Left lobe of liver (tissue), 2 donors: ENCODE measurements at regions not wholly inside any gene's neighbourhood (a gene's known extent, or its start where the extent isn't known, plus 50 kb on each side); places are given as distances from the start of the nearest gene placed in this dataset.
"Not testable (repeated sequence)": the region's sequence is repeated elsewhere in the genome, so short reads cannot be mapped to it uniquely, and the experiment has no call there.

Experiments
- ATAC-seq: fragments of 200-7000 bp; cut with Tn5 transposase; one replicate; pipeline ENCODE4 v1.9.1; 2020; ENCODE audit warnings: mild to moderate bottlenecking, moderate library complexity
- DNase-seq: peaks from one replicate; pipeline ENCODE4 v3.0.0-alpha.2; 2020; ENCODE audit warnings: low spot score
- donor health status: DM: no; HTN: no; CAD: no; lungs with moderate emphysema.
- donor health status: DM: no; HTN: yes; CAD: no.

DNA sequence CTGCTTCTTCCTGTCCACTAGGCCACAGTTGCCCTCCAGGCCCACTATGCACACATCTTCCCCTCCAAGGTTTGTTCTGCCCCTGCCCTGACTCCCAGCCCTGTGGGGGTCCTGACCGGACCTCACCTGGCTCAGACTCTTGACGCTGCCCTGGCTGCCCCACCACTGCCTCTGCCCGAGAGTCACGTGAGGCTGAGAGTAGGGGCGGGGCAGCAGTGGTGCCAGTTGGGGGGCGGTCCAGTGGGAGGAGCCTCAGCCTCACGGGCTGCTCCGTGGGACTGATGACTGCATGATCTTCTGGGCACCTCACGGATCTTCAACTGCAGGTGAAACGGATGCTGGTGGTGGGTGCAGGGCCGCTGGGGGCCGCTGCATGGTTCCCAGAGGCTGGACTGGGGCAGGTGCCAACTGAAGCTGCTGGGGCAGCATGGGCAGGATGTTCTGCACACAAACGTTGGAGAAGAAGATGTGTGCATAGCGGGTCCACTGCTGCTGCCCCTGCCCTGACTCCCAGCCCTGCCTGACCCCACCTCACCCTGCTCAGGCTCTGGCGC, 77.6 kb downstream of the HHIPL2 start:
- ATAC-seq, DNase-seq: not testable (repeated sequence)

DNA sequence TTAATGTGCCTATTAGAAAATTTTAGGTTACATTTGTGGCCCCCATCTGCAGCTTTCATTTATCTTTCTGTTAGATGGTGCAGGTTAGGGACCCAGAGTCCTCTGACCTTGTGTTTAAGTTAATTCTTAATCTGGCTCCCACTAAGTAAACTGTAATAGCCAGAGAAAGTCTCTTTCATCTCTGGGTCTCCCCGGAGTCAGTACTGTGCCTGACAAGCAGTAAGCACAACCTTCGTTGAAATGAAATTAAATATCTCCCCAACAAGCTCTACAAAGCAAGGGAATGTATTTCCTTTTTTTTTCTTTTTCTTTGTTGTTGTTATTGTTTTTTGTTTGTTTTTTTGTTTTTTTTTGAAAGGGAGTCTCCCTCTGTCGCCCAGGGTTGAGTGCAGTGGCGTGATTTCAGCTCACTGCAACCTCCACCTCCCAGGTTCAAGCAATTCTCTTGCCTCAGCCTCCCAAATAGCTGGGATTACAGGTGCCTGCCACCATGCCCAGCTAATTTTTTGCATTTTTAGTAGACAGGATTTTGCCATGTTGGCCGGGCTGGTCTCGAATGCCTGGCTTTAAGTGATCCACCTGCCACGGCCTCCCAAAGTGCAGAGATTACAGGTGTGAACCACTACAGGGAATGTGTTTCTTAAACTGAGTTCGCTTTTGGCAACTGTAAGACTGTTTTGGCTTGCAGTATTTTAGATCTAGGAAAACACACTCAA, 81.6 kb downstream of the HHIPL2 start:
- ATAC-seq (peak; percentile 55), DNase-seq (no peak)

DNA sequence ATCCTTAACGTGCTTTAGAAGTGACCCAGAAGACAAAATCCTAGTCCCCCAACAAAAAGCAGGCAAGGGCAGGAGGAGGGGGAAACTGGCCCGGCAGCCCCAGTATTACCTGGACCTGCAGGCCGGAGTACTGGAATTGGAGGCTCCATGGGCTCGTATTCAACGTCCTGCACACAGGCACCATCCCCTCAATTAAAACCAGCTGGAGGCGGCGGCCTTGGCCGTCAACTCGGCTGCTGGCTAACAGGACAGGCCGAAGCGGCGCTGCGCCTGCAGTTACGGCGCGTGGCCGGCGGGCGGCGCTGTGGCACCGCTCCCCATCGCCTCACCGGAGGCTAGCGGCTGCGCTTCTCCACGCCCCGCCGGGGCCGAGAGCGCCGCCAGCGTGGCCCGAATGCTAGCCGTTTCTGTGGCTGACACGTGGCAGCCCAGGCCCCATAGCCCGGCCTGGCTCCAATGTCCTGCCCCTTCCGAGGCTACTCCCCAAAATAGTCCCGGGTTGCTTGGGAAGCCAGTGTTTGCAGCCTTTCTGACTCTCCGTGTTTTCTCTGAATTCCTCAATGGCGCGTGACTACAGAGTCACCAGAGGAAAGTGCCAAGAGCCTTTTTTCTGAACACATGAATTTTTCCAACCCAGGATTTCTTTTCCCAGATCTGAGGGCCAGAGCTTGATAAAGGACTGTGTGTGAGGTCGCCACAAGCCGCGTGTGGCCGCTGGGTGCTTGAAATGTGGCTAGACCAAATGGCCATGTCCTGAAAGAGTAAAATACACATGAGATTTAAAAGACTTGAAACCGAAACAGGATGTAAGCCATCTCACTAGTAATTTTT, 82.5 kb downstream of the HHIPL2 start:
- peak; percentile 95 for DNase-seq
- ATAC-seq, result peak; percentile 98

DNA sequence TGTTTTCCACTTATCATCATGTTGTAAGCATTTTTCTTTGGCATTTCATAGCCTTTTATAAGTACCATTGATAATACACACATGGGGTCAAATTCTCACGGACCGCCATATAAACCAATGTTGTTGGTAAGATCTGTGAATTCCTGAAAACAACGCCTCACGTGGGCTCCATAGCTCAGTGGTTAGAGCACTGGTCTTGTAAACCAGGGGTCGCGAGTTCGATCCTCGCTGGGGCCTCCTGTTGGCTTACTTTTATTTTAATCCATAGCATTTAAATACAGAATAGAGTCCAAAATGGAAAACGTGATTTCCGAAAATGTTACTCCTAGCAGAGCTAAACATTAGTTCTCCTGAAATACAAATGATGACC, 83.1 kb downstream of the HHIPL2 start:
- peak; percentile 52 for DNase-seq
- no peak for ATAC-seq

DNA sequence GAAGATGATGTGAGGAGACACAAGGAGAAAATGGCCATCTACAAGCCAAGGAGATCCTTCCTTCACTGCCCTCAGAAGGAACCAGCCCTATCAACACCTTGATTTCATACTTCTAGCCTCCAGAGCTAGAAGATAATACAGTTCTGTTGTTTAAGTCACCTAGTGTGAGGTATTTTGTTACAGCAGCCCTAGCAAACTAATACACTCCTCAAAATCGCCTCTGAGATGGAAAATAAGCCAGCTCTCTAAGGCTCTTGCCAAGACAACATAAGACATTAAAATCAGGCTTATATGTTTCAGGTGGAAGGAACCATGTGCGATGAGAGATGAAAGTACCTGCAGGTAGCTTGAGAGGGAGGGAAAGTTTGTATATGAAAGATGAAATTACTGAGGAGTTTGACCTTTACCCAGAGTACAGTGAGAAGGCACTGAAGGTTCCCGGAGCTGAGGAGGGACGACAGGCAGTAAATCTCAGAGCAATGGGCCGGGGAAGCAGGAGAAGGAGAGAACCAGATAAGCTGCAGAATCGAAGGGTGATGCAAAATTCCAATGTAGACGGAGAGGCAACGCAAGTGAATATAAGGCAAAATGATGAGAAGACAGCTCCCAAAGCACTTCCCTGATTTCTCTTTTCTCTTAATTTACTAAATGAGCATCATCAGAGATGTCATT, 84.7 kb downstream of the HHIPL2 start:
- ATAC-seq (no peak), DNase-seq (no peak)

DNA sequence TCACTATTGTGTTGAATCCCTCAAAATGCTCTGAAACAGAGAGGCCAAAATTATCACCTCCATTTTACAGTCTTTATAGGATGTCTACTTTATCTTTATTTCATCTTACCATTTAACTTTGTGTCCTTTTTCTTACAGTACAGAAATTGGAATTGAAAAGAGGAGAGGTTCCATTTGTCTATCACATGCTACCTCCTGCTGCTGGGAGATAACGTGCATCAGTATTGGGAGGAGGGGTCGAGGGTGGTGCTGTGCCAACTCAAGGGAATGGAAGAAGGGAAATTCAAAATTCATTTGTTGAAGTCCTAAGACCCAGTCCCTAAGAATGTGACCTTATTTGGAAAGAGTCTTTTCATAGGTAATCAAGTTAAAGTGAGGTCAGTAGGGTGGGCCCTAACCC, 85.3 kb downstream of the HHIPL2 start:
- no peak for ATAC-seq
- DNase-seq, result no peak

DNA sequence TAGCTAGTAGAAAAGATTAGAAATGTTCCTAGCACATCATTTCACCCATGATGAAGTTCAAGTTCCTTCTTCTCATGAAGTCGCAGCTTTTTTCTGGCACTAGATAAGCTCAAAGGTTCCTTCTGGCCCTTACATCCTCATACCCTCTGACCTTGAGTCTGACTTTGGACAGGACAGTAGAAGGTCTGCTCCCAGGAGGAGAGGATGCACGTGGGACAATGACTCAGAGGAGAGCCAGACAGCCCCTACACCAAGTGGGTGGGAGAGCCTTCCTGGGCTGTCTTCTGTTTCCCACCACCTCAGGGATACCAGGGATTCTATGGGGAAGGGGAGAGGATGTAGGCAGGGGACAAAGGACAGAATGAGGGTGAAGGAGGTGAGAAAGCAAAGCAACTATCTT, 86.0 kb downstream of the HHIPL2 start:
- ATAC-seq, result no peak
- no peak for DNase-seq

DNA sequence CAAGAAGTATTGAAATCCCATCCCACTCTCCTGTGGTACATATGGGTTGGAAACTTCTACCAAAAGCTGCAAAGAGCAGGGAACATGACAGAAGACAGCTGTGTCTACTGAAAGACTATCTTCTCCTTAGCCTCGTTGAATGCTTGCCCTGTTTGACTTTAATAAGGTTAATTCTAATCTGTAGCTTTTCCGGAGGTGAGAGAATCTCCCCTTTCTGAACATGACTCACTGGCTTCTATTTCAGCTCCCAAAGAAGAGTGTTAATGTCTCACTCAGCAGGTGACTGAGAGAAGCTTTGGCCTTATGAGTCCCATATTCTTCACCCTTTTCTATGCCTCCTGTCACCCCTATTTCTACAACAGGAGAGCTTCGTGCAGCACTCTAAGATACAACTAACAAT, 88.3 kb downstream of the HHIPL2 start:
- no peak for ATAC-seq

DNA sequence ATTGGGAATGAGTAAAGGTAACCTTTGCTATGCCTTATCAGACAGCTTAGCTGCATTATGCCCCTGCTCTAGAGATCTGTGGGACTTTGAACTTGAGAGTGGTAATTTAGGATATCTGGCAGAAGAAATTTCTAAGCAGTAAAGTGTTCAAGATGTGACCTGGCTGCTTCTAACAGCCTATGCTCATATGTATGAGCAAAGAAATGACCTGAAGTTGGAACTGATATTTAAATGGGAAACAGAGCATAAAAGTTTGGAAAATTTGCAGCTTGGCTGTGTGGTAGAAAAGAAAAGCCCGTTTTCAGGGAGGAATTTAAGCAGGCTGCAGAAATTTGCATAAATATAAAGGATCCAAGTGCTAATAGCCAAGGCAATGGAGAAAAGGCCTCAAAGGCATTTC, 90.4 kb downstream of the HHIPL2 start:
- no peak for DNase-seq
- ATAC-seq, result no peak

More for the DNA sequence above, 88.3 kb downstream of the HHIPL2 start:
- DNase-seq, result no peak

DNA sequence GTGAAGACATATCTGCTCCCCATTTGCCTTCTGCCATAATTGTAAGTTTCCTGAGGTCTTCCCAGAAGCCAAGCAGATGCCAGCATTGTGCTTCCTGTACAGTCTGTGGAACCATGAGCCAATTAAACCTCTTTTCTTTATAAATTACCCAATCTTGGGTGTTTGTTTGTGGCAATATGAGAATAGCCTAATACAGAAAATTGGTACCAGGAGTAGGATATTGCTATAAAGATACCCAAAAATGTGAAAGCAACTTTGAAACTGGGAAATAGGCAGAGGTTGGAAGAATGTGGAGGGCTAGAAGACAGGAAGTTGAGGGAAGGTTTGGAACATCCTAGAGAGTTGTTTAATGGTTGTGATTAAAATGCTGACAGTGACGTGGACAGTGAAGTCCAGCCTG, 90.8 kb downstream of the HHIPL2 start:
- ATAC-seq (no peak), DNase-seq (no peak)

DNA sequence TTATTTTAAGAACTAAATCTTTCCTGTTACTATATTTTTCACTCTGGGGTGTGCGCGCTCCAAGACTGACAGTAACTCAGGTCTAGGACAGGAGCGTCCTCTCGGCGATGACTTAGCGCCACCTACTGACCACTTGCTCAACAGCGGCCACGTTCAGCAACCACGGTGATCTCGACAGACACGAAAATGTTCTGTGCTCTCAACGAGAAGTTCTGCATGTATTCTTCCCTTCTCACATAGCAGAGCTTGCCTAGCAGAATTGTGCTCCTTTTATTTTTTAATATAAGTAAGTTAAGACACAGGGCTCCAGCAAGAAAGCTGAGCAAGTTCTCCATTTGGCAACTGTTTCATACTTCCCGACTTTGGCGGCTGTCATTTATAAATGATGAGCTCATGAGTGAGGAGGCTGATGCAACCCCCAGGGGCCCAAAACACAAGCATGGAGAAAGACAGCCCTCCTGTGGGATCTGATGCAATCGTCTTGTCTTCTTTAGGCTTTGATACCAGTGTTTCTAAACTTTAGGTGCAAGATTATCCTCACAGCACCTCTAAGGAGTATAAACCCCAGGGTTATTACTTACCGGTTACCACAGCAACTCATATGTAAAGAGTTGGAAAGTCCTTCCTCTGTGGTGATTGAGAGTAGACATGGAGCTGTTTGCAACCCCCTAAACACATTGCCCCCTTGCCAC, 92.6 kb downstream of the HHIPL2 start:
- DNase-seq, result peak; percentile 81
- ATAC-seq, result peak; percentile 100

DNA sequence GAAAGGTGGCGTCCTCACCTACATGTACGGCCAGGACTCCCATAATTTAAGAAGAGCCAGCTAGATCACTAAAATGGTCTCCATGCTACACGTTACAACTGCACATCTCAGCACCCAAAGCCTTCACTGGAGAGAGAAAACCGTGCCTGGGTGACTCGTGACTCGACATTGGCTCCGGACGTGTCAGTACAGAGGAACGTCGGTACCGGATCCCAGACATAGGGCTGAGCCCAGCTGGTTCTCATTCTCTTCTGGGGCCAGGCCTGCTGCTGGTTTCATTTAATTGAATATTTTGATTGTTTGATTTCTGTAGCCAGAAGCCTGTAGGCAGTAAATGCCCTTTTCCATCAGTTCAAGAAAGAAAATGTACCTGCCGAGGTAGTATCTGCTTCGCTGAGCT, 93.1 kb downstream of the HHIPL2 start:
- no peak for DNase-seq
- peak; percentile 64 for ATAC-seq

DNA sequence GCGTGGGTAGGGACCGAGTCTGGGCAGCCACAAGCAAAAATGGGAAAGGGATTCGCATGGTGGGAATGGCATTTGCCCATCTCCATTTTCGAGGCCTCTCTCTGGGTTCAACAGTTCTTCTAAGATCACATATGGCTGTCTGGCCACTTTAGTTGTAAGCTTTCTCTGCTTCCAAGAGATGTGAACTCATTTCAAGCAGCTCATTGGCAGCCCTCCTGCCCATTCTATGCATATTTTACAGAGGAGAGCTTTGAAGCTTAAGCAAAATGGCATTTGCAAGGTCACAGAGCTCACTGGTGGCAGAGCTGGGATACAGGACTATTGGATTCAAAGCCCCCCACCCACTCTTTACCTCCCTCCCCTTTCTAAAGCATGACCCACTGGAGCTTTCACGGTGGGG, 93.7 kb downstream of the HHIPL2 start:
- ATAC-seq (no peak), DNase-seq (no peak)

DNA sequence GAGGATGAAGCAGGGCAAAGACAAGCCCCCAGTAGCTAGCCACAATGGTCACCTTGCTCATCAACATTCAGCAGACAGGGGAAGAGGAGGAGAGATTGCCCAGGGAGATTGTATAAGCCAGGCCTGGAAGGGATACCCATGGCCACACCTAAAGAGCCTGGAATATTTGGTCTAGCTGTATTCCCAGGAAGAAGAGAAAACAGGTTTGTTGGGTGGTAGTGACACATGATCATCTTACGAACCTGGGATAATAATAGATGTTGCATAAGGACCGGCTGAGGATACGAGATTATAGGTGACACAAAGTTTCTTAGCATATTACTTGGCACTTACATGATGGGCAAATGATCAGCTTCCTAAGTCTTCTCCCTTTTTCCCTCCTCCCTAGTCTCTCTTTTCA, 95.9 kb downstream of the HHIPL2 start:
- ATAC-seq (no peak), DNase-seq (no peak)

DNA sequence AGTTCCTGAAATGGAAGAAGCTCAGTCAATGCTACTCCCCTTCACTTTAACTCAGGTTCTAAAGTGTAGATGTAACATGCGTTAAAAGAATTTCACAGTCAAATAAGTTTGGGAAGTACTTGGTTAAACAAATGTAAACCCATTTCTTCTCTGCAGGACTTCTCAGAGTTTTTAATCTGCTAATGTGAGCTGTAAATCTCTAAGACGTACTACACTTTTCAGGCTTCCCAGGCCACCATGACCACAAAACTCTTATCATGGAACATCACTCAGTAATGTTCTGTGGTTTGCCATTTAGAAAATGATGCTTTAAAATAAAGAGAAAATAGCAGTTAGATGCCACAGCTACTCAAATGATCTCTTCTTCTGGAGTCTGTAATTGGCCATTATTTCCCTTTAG, 104.3 kb downstream of the HHIPL2 start:
- ATAC-seq, result no peak
- DNase-seq, result no peak

DNA sequence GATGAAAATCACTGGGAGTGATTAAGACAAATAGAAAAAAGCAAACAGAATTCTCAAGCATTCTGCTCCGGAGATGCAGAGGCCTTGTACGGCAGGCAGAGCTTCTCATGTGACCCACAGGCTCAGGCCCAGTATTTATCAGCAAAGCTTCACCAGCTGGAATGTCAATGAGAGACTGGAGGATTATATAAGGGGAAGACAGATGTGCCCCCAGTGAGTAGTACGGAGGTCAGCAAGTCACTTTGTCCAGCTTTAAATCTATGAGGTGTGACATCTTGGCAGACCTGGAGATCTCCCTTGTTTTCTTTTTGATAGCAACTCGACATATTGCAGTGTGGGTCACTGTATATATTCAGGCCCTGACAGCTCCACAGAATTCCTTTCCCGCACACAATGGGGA, 106.8 kb downstream of the HHIPL2 start:
- ATAC-seq (no peak), DNase-seq (no peak)

DNA sequence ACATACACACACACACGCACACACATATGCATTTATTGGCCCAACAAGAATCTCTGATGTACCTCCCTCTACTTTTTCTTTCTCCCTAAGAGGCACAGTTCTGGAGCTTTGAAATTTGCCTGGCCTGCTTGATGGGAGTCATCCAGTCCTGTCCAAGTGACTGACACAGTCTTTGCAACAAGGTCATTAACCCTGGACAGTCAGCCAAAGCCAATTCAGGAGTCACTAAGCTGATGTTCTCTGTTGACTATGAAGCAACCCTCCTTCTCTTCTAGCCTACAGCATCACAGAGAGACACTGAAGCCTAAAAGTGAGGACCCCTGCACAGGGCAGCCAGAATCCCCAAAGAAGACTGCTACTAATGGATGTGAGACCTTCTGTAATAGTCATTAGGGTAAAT, 123.1 kb downstream of the HHIPL2 start:
- ATAC-seq (peak; percentile 92), DNase-seq (no peak)

DNA sequence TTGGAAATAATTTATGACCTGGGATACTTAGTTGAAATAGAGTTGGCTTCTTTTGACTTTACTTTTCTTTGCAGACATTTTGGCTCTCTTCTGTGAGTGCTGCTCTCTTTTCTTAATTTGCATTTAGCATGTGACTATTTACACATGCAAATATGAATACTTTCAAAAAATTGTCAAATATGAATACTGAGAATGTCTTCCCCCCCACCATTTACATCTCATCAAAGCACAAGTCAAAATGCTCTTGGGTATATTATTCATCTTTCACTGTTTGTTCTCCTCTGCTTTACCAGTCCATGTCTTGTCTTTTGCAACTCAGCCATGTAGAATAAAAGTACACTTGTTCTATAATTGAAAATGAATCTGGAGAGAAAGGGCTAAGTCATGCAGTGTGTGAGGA, 126.5 kb downstream of the HHIPL2 start:
- no peak for DNase-seq
- ATAC-seq, result no peak

DNA sequence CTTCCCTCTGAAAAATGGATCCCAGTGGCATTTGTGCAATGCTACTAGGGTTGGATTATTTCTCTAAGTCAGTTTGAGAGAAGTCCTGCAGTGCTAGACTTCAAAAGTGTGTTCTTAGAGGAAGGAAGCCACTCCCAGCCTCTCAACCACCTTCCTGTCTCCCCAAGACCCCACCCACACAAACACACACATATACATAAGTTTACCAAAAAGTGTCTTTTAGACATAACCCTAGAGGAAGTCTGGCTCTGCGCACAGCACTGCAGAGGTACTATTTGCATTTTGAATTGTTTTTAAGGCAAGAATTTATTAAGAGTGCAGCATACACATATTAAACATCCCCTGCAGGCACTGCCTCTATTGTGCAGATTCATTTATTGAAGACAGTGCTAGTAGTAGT, 127.3 kb downstream of the HHIPL2 start:
- ATAC-seq (no peak), DNase-seq (no peak)

DNA sequence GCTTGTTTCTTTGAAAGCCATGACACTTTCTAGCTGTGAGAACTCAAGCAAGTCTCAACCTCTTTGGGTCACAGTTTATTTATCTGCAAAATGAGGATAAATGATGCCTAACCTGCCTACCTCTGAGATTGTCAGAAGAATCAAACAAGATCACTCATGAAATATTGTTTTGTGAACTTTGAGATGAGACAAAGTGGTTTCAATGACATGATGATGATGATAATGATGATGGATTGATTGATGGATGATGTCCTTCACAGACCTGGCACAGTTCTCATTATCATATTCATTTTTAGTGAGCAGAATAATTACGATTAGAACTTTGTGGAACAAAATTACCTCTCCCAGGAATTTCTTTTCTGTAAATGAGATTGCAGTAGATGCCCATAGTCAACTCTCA, 129.2 kb downstream of the HHIPL2 start:
- DNase-seq, result no peak
- no peak for ATAC-seq

DNA sequence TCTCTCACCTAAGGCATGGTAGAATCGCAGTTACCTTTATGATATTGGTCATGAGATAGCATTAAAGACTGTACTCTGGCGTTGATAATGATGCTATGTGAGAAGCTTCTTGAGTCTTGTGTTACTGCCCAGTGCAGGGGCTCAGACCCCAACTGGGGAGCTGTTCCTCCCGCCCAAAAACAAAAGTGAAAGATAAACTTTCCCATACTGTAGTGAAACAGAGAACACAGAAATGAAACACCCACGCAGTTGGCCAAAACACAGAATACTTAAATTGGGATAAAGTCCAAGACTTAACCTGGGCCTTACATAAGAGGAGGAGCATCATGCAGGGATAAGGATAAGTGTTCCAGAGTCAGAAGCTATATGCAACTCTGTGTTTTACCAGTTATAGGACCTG, 130.6 kb downstream of the HHIPL2 start:
- ATAC-seq, result no peak

More for the DNA sequence above, 130.6 kb downstream of the HHIPL2 start:
- no peak for DNase-seq
